OCI-LY1 (cell line): ENCODE measurements at regions not wholly inside any gene's neighbourhood (a gene's known extent, or its start where the extent isn't known, plus 50 kb on each side); places are given as distances from the start of the nearest gene placed in this dataset.

Source experiments
- H2AFZ ChIP-seq: fragments of 200-600 bp; sonication (generic), shearing (Covaris generic); 2 replicates; pipeline ENCODE4 v1.6.0; 2014; ENCODE audit warnings: antibody characterized with exemption, mild to moderate bottlenecking, low read length
- H3F3A ChIP-seq: fragments of 200-600 bp; sonication (generic), shearing (Covaris generic); 2 replicates; pipeline ENCODE4 v1.6.0; 2014; ENCODE audit warnings: mild to moderate bottlenecking, antibody characterized with exemption, low read length, moderate library complexity; ENCODE audit not compliant: insufficient read depth
- H3K27ac ChIP-seq: fragments of 200-600 bp; sonication (generic); 2 replicates; pipeline ENCODE4 v1.5.1; 2014; ENCODE audit warnings: low read length, mixed run types, mild to moderate bottlenecking, low read depth; ENCODE audit not compliant: poor library complexity, severe bottlenecking
- H3K27me3 ChIP-seq: fragments of 200-600 bp; sonication (generic); 2 replicates; pipeline ENCODE4 v1.6.0; 2014; ENCODE audit warnings: antibody characterized with exemption, mild to moderate bottlenecking, low read length, moderate library complexity; ENCODE audit not compliant: insufficient read depth
- H3K36me3 ChIP-seq: fragments of 200-600 bp; sonication (generic); 2 replicates; pipeline ENCODE4 v1.6.1; 2014; ENCODE audit warnings: mild to moderate bottlenecking, antibody characterized with exemption, low read length, moderate library complexity, mixed read lengths; ENCODE audit not compliant: insufficient read depth
- H3K4me1 ChIP-seq: fragments of 200-600 bp; sonication (generic); 2 replicates; pipeline ENCODE4 v1.5.1; 2014; ENCODE audit warnings: mild to moderate bottlenecking, low read length, moderate library complexity; ENCODE audit not compliant: insufficient read depth, severe bottlenecking
- H3K4me2 ChIP-seq: fragments of 200-600 bp; sonication (generic), shearing (Covaris generic); 2 replicates; pipeline ENCODE4 v1.6.1; 2014; ENCODE audit warnings: low read length
- H3K4me3 ChIP-seq: fragments of 200-600 bp; sonication (generic); 2 replicates; pipeline ENCODE4 v1.5.1; 2014; ENCODE audit warnings: low read length, low read depth, mild to moderate bottlenecking, mixed read lengths; ENCODE audit not compliant: poor library complexity, severe bottlenecking
- H3K79me2 ChIP-seq: fragments of 200-600 bp; shearing (Covaris generic); 2 replicates; pipeline ENCODE4 v1.6.1; 2016; ENCODE audit warnings: mixed run types, low read length, mixed read lengths; ENCODE audit not compliant: insufficient read depth
- H3K9ac ChIP-seq: fragments of 200-600 bp; sonication (generic), shearing (Covaris generic); 2 replicates; pipeline ENCODE4 v1.6.1; 2014; ENCODE audit warnings: mild to moderate bottlenecking, low read length, mixed read lengths
- H3K9me2 ChIP-seq: fragments of 200-600 bp; sonication (generic), shearing (Covaris generic); 2 replicates; pipeline ENCODE4 v1.6.1; 2014; ENCODE audit warnings: low read depth, mild to moderate bottlenecking, low read length, mixed read lengths
- H3K9me3 ChIP-seq: fragments of 200-600 bp; shearing (Covaris generic); 2 replicates; pipeline ENCODE4 v1.6.1; 2014; ENCODE audit warnings: low read length, mixed read lengths
- H4K20me1 ChIP-seq: fragments of 200-600 bp; sonication (generic), shearing (Covaris generic); 2 replicates; pipeline ENCODE4 v1.6.0; 2016; ENCODE audit warnings: mild to moderate bottlenecking, low read length; ENCODE audit not compliant: insufficient read depth
- EZH2 ChIP-seq: fragments of 200-600 bp; sonication (generic), shearing (Covaris generic); IDR thresholded peaks from 2 replicates; pipeline ENCODE4 v1.8.0; 2017; ENCODE audit warnings: borderline replicate concordance, mixed run types, mild to moderate bottlenecking, antibody characterized with exemption, low read length, moderate library complexity, mixed read lengths
- TF ChIP-seq, protein P1 (sequence below): fragments of 200-600 bp; sonication (generic), shearing (Covaris generic); IDR thresholded peaks from 2 replicates; pipeline ENCODE4 v1.5.1; 2017; ENCODE audit warnings: mild to moderate bottlenecking, antibody characterized with exemption, low read length, moderate library complexity, mixed read lengths

DNA sequence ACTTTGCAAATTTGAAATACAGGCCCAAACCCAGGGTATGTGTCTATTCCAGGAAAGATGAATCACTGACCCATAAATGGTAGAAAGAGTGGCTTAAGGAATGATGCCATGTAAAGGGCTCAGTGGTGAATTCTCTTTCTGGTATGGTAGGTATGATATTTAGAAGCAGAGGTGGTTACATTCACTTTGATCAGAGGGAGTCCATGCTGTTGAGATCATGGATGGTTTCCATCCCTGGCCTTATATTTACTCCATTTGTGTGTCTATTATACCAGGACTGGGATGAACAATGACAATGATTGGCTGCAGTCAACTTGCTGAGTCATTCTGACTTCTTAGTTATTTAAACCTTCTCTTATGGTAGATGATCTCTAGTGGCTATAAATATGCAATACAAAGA lies 419.8 kb upstream of the LRRC4C start:
- Histone ChIP-seq H3K4me2 (no peak overlapping the region), H3K27ac (no peak overlapping the region), H3K36me3 (no peaks in the 10 kb centered on the region), H3K27me3 (no peaks in the 10 kb centered on the region), H3K9me2 (no peaks in the 10 kb centered on the region), H3K4me3 (no peak overlapping the region), H3K9ac (no peak overlapping the region), H2AFZ (no peak overlapping the region), H3K9me3 (no peaks in the 10 kb centered on the region), H3K4me1 (no peaks in the 10 kb centered on the region), H3K79me2 (no peaks in the 10 kb centered on the region), H4K20me1 (no peaks in the 10 kb centered on the region), H3F3A (no peaks in the 10 kb centered on the region)
- no peak for TF ChIP-seq EZH2
- TF ChIP-seq, protein P1, sequence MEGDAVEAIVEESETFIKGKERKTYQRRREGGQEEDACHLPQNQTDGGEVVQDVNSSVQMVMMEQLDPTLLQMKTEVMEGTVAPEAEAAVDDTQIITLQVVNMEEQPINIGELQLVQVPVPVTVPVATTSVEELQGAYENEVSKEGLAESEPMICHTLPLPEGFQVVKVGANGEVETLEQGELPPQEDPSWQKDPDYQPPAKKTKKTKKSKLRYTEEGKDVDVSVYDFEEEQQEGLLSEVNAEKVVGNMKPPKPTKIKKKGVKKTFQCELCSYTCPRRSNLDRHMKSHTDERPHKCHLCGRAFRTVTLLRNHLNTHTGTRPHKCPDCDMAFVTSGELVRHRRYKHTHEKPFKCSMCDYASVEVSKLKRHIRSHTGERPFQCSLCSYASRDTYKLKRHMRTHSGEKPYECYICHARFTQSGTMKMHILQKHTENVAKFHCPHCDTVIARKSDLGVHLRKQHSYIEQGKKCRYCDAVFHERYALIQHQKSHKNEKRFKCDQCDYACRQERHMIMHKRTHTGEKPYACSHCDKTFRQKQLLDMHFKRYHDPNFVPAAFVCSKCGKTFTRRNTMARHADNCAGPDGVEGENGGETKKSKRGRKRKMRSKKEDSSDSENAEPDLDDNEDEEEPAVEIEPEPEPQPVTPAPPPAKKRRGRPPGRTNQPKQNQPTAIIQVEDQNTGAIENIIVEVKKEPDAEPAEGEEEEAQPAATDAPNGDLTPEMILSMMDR: no peak

DNA sequence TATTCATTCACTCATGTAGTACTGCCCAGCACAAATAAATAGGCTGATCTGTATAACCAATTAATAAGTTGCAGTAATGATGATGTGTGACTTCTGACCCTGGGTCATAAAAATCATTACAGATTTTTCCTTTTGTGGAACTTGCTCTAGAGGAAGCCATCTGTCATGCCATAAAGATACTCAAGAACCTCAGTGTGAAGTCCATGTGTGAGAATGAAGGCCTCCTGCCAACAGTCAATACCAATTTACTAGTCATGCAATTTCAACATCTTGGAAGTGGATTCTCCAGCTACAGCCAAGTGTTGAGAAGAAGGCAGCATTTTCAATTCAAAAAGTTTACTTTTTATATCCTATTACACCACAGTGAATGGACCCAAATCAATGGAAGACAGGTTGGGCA lies 435.6 kb upstream of the LRRC4C start:
- Histone ChIP-seq H2AFZ (no peak overlapping the region), H3K4me1 (no peaks in the 10 kb centered on the region), H3K4me3 (no peak overlapping the region), H3K79me2 (no peaks in the 10 kb centered on the region), H3K27me3 (no peaks in the 10 kb centered on the region), H3F3A (no peaks in the 10 kb centered on the region), H4K20me1 (no peaks in the 10 kb centered on the region), H3K4me2 (no peak overlapping the region), H3K9me3 (no peaks in the 10 kb centered on the region), H3K36me3 (no peaks in the 10 kb centered on the region), H3K27ac (no peak overlapping the region), H3K9me2 (no peaks in the 10 kb centered on the region), H3K9ac (no peak overlapping the region)
- TF ChIP-seq EZH2: no peak

DNA sequence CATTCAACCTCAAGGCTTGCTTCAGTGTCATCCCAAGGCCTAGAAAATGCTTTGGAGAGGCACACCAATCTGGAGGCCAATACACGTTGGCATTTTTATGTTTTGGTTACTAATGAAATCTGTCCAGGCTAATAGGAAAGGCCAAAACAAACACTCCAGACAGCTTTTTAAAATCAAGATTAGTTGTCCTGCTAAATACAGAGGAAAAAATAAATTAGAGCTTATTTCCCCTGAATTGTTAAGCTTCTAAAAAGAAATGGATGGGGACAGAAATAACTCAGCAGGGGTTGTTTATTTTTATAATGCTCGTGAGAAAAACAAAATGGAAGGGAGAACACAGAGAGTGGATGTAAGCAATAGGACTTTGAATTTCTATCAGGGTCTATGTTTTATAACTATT lies 438.5 kb upstream of the LRRC4C start:
- H3K36me3 ChIP-seq: no peaks in the 10 kb centered on the region
- H3K9me2 ChIP-seq: no peaks in the 10 kb centered on the region
- no peaks in the 10 kb centered on the region for H3K4me1 ChIP-seq
- H3K9me3 ChIP-seq: no peaks in the 10 kb centered on the region
- H3K27ac ChIP-seq: no peak overlapping the region
- H4K20me1 ChIP-seq: no peaks in the 10 kb centered on the region
- no peak overlapping the region for H2AFZ ChIP-seq
- no peak overlapping the region for H3K4me3 ChIP-seq
- H3K9ac ChIP-seq: no peak overlapping the region
- no peaks in the 10 kb centered on the region for H3K27me3 ChIP-seq
- no peaks in the 10 kb centered on the region for H3F3A ChIP-seq
- no peak overlapping the region for H3K4me2 ChIP-seq
- H3K79me2 ChIP-seq: no peaks in the 10 kb centered on the region
- no peak for TF ChIP-seq EZH2
- TF ChIP-seq, protein P1: no peak

DNA sequence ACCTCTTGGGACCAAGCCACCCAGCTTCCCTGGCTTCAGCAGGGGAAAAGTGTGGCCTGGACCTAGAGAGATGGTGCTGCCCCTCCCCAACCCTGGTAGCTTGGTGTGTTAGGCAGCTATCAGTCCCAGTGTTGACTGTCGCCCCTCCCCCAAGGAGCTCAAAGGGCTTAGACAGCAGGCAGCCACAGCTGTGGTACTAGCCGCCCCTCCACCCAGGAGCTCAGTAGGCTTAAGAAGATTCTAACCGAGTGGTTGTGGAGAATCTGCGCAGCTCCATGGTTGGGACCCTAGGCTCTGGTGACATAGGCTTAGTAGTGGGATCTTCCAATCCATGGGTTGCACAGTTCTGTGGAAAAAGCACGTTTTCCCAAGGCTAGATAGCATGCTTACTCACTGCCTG lies 458.4 kb upstream of the LRRC4C start:
- H3K27me3 ChIP-seq: no peaks in the 10 kb centered on the region
- H3K4me3 ChIP-seq: no peak overlapping the region
- TF ChIP-seq EZH2: no peak
- TF ChIP-seq, protein P1: no peak
- no peak overlapping the region for H2AFZ ChIP-seq
- no peaks in the 10 kb centered on the region for H3K4me1 ChIP-seq
- no peaks in the 10 kb centered on the region for H3K36me3 ChIP-seq
- H3K4me2 ChIP-seq: no peak overlapping the region
- H3K9ac ChIP-seq: no peak overlapping the region
- H3K27ac ChIP-seq: no peak overlapping the region
- H3K9me3 ChIP-seq: no peaks in the 10 kb centered on the region
- H3K9me2 ChIP-seq: no peaks in the 10 kb centered on the region
- H4K20me1 ChIP-seq: no peaks in the 10 kb centered on the region
- H3F3A ChIP-seq: no peaks in the 10 kb centered on the region
- no peaks in the 10 kb centered on the region for H3K79me2 ChIP-seq
